Kidney epithelial cell (primary cell): ENCODE measurements at regions not wholly inside any gene's neighbourhood (a gene's known extent, or its start where the extent isn't known, plus 50 kb on each side); places are given as distances from the start of the nearest gene placed in this dataset.
"Not testable (repeated sequence)": the region's sequence is repeated elsewhere in the genome, so short reads cannot be mapped to it uniquely, and the experiment has no call there.

Experiments
- DNase-seq: peaks from one replicate; pipeline ENCODE4 v3.0.0-alpha.2; 2010; ENCODE audit warnings: low read depth
- H3K27me3 ChIP-seq: 2 replicates; pipeline ENCODE4 v1.6.0; 2011; ENCODE audit warnings: low read length; ENCODE audit not compliant: control insufficient read depth, insufficient read depth
- H3K36me3 ChIP-seq: 2 replicates; pipeline ENCODE4 v1.5.1; 2011; ENCODE audit warnings: low read length; ENCODE audit not compliant: control insufficient read depth, insufficient read depth
- H3K4me3 ChIP-seq: 2 replicates; pipeline ENCODE4 v1.5.1; 2011; ENCODE audit warnings: low read depth, mild to moderate bottlenecking, control low read depth, low read length
- CTCF ChIP-seq: IDR thresholded peaks from 2 replicates; pipeline ENCODE4 v1.5.1; 2011; ENCODE audit warnings: mild to moderate bottlenecking, moderate library complexity, low read length, control low read depth, inconsistent platforms; ENCODE audit not compliant: insufficient read depth, poor library complexity, severe bottlenecking

- H3K4me3 ChIP-seq: no peak overlapping the region
- DNase-seq: no peak
- TF ChIP-seq CTCF: no peak
- no peaks in the 10 kb centered on the region for H3K36me3 ChIP-seq
- no peaks in the 10 kb centered on the region for H3K27me3 ChIP-seq
These were observed 86.3 kb downstream of the GYPE start for GRCh38 chr4:143819029-143819428.

- H3K27me3 ChIP-seq, H3K36me3 ChIP-seq, H3K4me3 ChIP-seq, DNase-seq: not testable (repeated sequence)
These were observed 87.5 kb downstream of the GYPE start for GRCh38 chr4:143817866-143818265.

GRCh38 chr4:143815375-143815774, 90.0 kb downstream of the GYPE start:
- not testable (repeated sequence) for H3K27me3 ChIP-seq, H3K36me3 ChIP-seq, DNase-seq, H3K4me3 ChIP-seq

GRCh38 chr4:143813431-143814154, 91.8 kb downstream of the GYPE start:
- H3K4me3 ChIP-seq, DNase-seq, H3K27me3 ChIP-seq: not testable (repeated sequence)

GRCh38 chr4:143791693-143792092, 91.2 kb upstream of the FREM3 start:
- not testable (repeated sequence) for H3K4me3 ChIP-seq, H3K36me3 ChIP-seq, DNase-seq, H3K27me3 ChIP-seq

More at GRCh38 chr4:143813431-143814154, 91.8 kb downstream of the GYPE start:
- not testable (repeated sequence) for H3K36me3 ChIP-seq

GRCh38 chr4:143790425-143790824, 90.0 kb upstream of the FREM3 start:
- H3K4me3 ChIP-seq, H3K27me3 ChIP-seq, H3K36me3 ChIP-seq, DNase-seq: not testable (repeated sequence)

- not testable (repeated sequence) for DNase-seq, H3K27me3 ChIP-seq, H3K4me3 ChIP-seq, H3K36me3 ChIP-seq
These were observed 89.1 kb upstream of the FREM3 start for GRCh38 chr4:143789618-143790017.

- H3K27me3 ChIP-seq: no peaks in the 10 kb centered on the region
- no peak overlapping the region for H3K4me3 ChIP-seq
- DNase-seq: no peak
- no peaks in the 10 kb centered on the region for H3K36me3 ChIP-seq
- TF ChIP-seq CTCF: no peak
These were observed 84.1 kb upstream of the FREM3 start for GRCh38 chr4:143784567-143784966.

- DNase-seq: no peak
- Histone ChIP-seq H3K36me3 (no peaks in the 10 kb centered on the region), H3K4me3 (no peak overlapping the region), H3K27me3 (no peaks in the 10 kb centered on the region)
- TF ChIP-seq CTCF: no peak
These were observed 82.0 kb upstream of the FREM3 start for GRCh38 chr4:143782521-143782920.
